OCI-LY7 (cell line): ENCODE measurements at regions not wholly inside any gene's neighbourhood (a gene's known extent, or its start where the extent isn't known, plus 50 kb on each side); places are given as distances from the start of the nearest gene placed in this dataset.

Experiments
- BruUV-seq: library from RNA; stranded (reverse); fragments of 400-500 nt; replicated peaks from 2 replicates; lab custom pipeline; 2021; lab: Mats Ljungman, UMichigan
- CTCF ChIA-PET: fragments of 300-600 bp; sonication (Branson Sonifier 250); formaldehyde crosslinking; loops from one replicate; lab custom pipeline; 2022; ENCODE audit warnings: antibody characterized with exemption; ENCODE audit not compliant: unreplicated experiment; lab: Charles Lee
- POLR2A ChIA-PET: fragments of 300-600 bp; sonication (Branson Sonifier 250); formaldehyde crosslinking; loops from one replicate; lab custom pipeline; 2022; ENCODE audit warnings: antibody characterized with exemption; lab: Charles Lee
- DNase-seq: peaks from one replicate; pipeline ENCODE4 v3.0.0-alpha.2; 2015; ENCODE audit warnings: low spot score
- H2AFZ ChIP-seq: fragments of 200-600 bp; sonication (generic), shearing (Covaris generic); 2 replicates; pipeline ENCODE4 v1.6.1; 2014; ENCODE audit warnings: mild to moderate bottlenecking, antibody characterized with exemption, low read length, moderate library complexity
- H3K27ac ChIP-seq: fragments of 200-600 bp; sonication (generic); 2 replicates; pipeline ENCODE4 v1.5.1; 2014; ENCODE audit warnings: mixed run types, low read depth, mild to moderate bottlenecking, moderate library complexity, low read length, inconsistent platforms; ENCODE audit not compliant: poor library complexity, severe bottlenecking
- H3K36me3 ChIP-seq: fragments of 200-600 bp; sonication (generic); 2 replicates; pipeline ENCODE4 v1.6.1; 2014; ENCODE audit warnings: mild to moderate bottlenecking, antibody characterized with exemption, low read length, moderate library complexity, mixed read lengths; ENCODE audit not compliant: insufficient read depth
- H3K4me1 ChIP-seq: fragments of 200-600 bp; sonication (generic); 2 replicates; pipeline ENCODE4 v1.5.1; 2014; ENCODE audit warnings: mild to moderate bottlenecking, low read length; ENCODE audit not compliant: insufficient read depth, poor library complexity, severe bottlenecking
- H3K4me2 ChIP-seq: fragments of 200-600 bp; sonication (generic); 2 replicates; pipeline ENCODE4 v1.6.1; 2014; ENCODE audit warnings: mild to moderate bottlenecking, low read length
- H3K4me3 ChIP-seq: fragments of 200-600 bp; sonication (generic); 2 replicates; pipeline ENCODE4 v1.5.1; 2014; ENCODE audit warnings: mild to moderate bottlenecking, low read depth, low read length; ENCODE audit not compliant: poor library complexity, severe bottlenecking
- H3K79me2 ChIP-seq: fragments of 200-600 bp; sonication (generic); 2 replicates; pipeline ENCODE4 v1.6.1; 2016; ENCODE audit warnings: low read depth, mild to moderate bottlenecking, low read length, moderate library complexity, mixed read lengths; ENCODE audit not compliant: insufficient read depth
- H3K9me2 ChIP-seq: fragments of 200-600 bp; sonication (generic); 2 replicates; pipeline ENCODE4 v1.6.1; 2016; ENCODE audit warnings: mild to moderate bottlenecking, low read length, mixed read lengths; ENCODE audit not compliant: insufficient read depth
- H3K9me3 ChIP-seq: fragments of 200-600 bp; sonication (generic); 2 replicates; pipeline ENCODE4 v1.6.1; 2014; ENCODE audit warnings: mild to moderate bottlenecking, mixed run types, low read length, mixed read lengths
- H4K20me1 ChIP-seq: fragments of 200-600 bp; sonication (generic); 2 replicates; pipeline ENCODE4 v1.6.1; 2014; ENCODE audit warnings: mild to moderate bottlenecking, antibody characterized with exemption, low read length, moderate library complexity, mixed read lengths; ENCODE audit not compliant: insufficient read depth
- EZH2phosphoT487 ChIP-seq: fragments of 200-600 bp; sonication (generic); IDR thresholded peaks from 2 replicates; pipeline ENCODE4 v1.6.1; 2018; ENCODE audit warnings: low read depth, borderline replicate concordance, mild to moderate bottlenecking, mixed run types, antibody characterized with exemption, low read length, moderate library complexity, mixed read lengths
- intact Hi-C: fragments of 100-400 bp; cut with micrococcal nuclease; formaldehyde crosslinking; loops from one replicate; pipeline ENCODE4 v1.10.0; 2022; ENCODE audit not compliant: unreplicated experiment
- TF ChIP-seq, protein P1 (sequence below): fragments of 200-600 bp; sonication (generic); conservative IDR thresholded peaks from 2 replicates; pipeline ENCODE4 v1.5.1; 2014; ENCODE audit warnings: mild to moderate bottlenecking, antibody characterized with exemption, low read length, moderate library complexity, mixed read lengths

DNA sequence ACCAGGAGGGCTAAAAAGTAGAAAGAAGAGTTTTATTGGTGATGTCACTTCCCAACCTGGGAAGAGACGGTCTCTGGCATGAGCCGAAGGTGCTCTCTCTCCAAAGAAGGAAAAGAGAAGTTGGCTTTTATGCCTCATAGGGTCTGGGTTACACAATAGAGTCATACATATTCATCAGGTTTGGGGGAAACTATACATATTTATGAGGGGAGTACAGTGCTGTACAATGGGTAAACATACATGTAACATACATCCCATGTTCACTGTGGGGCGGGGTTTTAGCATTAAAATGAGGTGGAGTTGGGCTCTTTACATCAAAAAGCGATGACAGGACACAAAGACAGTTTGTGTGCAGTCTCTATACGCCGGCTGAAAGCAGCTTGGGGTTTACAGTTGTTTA lies 701.7 kb downstream of the TYW1 start:
- TF ChIP-seq, protein P1, sequence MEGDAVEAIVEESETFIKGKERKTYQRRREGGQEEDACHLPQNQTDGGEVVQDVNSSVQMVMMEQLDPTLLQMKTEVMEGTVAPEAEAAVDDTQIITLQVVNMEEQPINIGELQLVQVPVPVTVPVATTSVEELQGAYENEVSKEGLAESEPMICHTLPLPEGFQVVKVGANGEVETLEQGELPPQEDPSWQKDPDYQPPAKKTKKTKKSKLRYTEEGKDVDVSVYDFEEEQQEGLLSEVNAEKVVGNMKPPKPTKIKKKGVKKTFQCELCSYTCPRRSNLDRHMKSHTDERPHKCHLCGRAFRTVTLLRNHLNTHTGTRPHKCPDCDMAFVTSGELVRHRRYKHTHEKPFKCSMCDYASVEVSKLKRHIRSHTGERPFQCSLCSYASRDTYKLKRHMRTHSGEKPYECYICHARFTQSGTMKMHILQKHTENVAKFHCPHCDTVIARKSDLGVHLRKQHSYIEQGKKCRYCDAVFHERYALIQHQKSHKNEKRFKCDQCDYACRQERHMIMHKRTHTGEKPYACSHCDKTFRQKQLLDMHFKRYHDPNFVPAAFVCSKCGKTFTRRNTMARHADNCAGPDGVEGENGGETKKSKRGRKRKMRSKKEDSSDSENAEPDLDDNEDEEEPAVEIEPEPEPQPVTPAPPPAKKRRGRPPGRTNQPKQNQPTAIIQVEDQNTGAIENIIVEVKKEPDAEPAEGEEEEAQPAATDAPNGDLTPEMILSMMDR = no peak
- TF ChIP-seq EZH2phosphoT487 = no peak
- Histone ChIP-seq H2AFZ (no peak overlapping the region), H3K4me2 (no peak overlapping the region), H3K4me1 (no peaks in the 10 kb centered on the region), H4K20me1 (no peaks in the 10 kb centered on the region), H3K79me2 (no peaks in the 10 kb centered on the region), H3K4me3 (no peak overlapping the region), H3K9me2 (no peaks in the 10 kb centered on the region), H3K27ac (no peak overlapping the region), H3K9me3 (no peaks in the 10 kb centered on the region), H3K36me3 (no peaks in the 10 kb centered on the region)
- CTCF ChIA-PET = no interaction called here
- intact Hi-C loops = no loop called here
- no peak for DNase-seq
- POLR2A ChIA-PET = no interaction called here
- no TSS peak for BruUV-seq

DNA sequence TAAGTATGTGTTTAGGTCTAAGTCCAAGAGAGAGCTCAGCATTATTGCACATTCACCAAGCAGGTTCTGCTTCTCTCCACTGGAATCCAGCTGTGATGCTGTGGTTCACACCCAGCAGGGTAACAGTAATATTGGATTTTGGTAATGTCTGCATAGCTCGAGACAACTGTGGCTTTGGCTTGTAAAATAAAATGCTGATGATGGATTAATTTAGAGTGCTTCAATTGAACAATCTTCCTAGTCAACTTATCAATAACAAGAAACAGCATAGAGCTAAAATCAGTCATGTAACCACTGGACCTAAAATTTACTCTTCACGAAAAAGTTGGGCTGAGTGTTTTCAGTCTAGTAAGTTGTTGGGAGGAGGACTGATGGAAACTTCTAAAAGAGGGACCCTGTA lies 709.2 kb downstream of the TYW1 start:
- no peaks in the 10 kb centered on the region for H3K79me2 ChIP-seq
- no peaks in the 10 kb centered on the region for H3K4me1 ChIP-seq
- no peaks in the 10 kb centered on the region for H3K9me3 ChIP-seq
- H3K9me2 ChIP-seq = no peaks in the 10 kb centered on the region
- no TSS peak for BruUV-seq
- no peaks in the 10 kb centered on the region for H4K20me1 ChIP-seq
- DNase-seq = no peak
- CTCF ChIA-PET = no interaction called here
- POLR2A ChIA-PET = no interaction called here
- no peak overlapping the region for H2AFZ ChIP-seq
- H3K27ac ChIP-seq = no peak overlapping the region
- intact Hi-C loops = no loop called here
- no peaks in the 10 kb centered on the region for H3K36me3 ChIP-seq
- H3K4me3 ChIP-seq = no peak overlapping the region
- H3K4me2 ChIP-seq = no peak overlapping the region
- no peak for TF ChIP-seq EZH2phosphoT487
- TF ChIP-seq, protein P1 = no peak

DNA sequence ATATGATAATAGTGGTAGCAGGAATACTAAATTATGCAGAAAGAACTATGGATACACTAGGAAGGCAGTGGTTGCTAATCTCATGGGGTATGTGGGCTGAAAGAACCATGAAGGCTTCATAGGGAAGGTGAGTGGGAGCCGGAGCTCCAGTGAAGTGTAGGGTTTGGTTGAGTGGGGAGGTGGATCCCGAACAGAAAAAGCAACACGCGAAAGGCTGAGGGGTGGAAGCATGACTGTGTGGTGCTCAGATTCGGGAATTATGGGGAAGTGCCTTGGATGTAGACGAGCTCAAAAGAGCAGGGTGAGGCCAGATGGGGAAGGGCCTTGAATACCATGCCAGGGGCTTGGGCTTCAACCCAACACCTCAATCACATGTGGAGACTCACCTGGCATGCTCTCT lies 715.1 kb downstream of the TYW1 start:
- BruUV-seq = no TSS peak
- H3K4me3 ChIP-seq = no peak overlapping the region
- TF ChIP-seq, protein P1 = no peak
- no peak for TF ChIP-seq EZH2phosphoT487
- ChIA-PET POLR2A (no interaction called here), CTCF (no interaction called here)
- H4K20me1 ChIP-seq = no peaks in the 10 kb centered on the region
- H3K36me3 ChIP-seq = no peaks in the 10 kb centered on the region
- H3K9me3 ChIP-seq = no peaks in the 10 kb centered on the region
- no peak overlapping the region for H2AFZ ChIP-seq
- no peaks in the 10 kb centered on the region for H3K4me1 ChIP-seq
- DNase-seq = no peak
- intact Hi-C loops = no loop called here
- no peak overlapping the region for H3K27ac ChIP-seq
- H3K79me2 ChIP-seq = no peaks in the 10 kb centered on the region
- no peak overlapping the region for H3K4me2 ChIP-seq
- no peaks in the 10 kb centered on the region for H3K9me2 ChIP-seq
